Tibial nerve (tissue), 4 donors: ENCODE measurements at regions not wholly inside any gene's neighbourhood (a gene's known extent, or its start where the extent isn't known, plus 50 kb on each side); places are given as distances from the start of the nearest gene placed in this dataset.

ENCODE experiments used
- EP300 ChIP-seq, 2 donors: sonication (generic); formaldehyde crosslinking; IDR thresholded peaks; one replicate each; pipeline ENCODE4 v1.6.1; 2017; ENCODE audit warnings: antibody characterized with exemption in 2 of 2, mild to moderate bottlenecking in 1 of 2
- TF ChIP-seq, protein P1 (sequence below), 5 experiments: fragments of 200-600 bp in 3 of 5; fragments of 450-650 bp in 2 of 5; sonication (generic) in 3 of 5; IDR thresholded peaks; one replicate each; pipeline ENCODE4 v1.5.1; 2016 to 2019; ENCODE audit warnings: antibody characterized with exemption in 5 of 5, mild to moderate bottlenecking in 3 of 5, moderate library complexity in 2 of 5

GRCh38 chr16:86891631-86892030 lies 313.3 kb downstream of the FOXL1 start:
- TF ChIP-seq, protein P1, sequence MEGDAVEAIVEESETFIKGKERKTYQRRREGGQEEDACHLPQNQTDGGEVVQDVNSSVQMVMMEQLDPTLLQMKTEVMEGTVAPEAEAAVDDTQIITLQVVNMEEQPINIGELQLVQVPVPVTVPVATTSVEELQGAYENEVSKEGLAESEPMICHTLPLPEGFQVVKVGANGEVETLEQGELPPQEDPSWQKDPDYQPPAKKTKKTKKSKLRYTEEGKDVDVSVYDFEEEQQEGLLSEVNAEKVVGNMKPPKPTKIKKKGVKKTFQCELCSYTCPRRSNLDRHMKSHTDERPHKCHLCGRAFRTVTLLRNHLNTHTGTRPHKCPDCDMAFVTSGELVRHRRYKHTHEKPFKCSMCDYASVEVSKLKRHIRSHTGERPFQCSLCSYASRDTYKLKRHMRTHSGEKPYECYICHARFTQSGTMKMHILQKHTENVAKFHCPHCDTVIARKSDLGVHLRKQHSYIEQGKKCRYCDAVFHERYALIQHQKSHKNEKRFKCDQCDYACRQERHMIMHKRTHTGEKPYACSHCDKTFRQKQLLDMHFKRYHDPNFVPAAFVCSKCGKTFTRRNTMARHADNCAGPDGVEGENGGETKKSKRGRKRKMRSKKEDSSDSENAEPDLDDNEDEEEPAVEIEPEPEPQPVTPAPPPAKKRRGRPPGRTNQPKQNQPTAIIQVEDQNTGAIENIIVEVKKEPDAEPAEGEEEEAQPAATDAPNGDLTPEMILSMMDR (IDR thresholded peaks at IDR 0.05) = no peak
- no peak for TF ChIP-seq EP300 (IDR thresholded peaks at IDR 0.05)
